HG02870 (cell line): ENCODE measurements at regions not wholly inside any gene's neighbourhood (a gene's known extent, or its start where the extent isn't known, plus 50 kb on each side); places are given as distances from the start of the nearest gene placed in this dataset.

ENCODE experiments used
- ATAC-seq: cut with Tn5 transposase; IDR thresholded peaks from one replicate; pipeline ENCODE4 v1.9.1; 2021; ENCODE audit warnings: mild to moderate bottlenecking, moderate library complexity; ENCODE audit not compliant: unreplicated experiment

- ATAC-seq, result no peak
Observed at GRCh38 chr13:24107955-24108614, 52.4 kb upstream of the SPATA13 start.

GRCh38 chr13:24108615-24108965 is 51.9 kb upstream of the SPATA13 start:
- ATAC-seq, result no peak

GRCh38 chr13:24110011-24110410 is 50.5 kb upstream of the SPATA13 start:
- ATAC-seq, result no peak
